ENCODE measurements at regions not wholly inside any gene's neighbourhood (a gene's known extent, or its start where the extent isn't known, plus 50 kb on each side); places are given as distances from the start of the nearest gene placed in this dataset.

DNA sequence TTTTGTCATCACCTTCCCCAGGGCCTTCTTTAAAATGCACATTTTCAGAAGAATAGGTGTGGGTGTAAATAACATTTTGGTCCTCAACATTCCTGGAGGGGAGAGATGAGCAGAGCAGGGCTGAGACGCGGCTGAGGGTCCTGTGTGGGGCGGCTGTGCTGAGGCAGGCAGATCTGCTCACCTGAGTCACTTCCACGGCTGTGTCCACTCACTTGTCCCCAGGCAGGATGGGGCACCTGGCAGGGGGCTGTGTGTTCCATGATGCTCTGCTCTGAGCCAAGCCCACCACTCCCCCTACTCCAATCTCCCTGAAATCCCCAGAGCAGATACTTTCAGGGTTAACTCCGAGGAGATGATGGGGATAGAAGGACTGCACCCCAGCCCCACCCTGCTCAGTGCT lies 93.8 kb downstream of the GLRX3 start:
- no peak for DNase-seq (ENCODE audit: low read depth in 2 of 2)

DNA sequence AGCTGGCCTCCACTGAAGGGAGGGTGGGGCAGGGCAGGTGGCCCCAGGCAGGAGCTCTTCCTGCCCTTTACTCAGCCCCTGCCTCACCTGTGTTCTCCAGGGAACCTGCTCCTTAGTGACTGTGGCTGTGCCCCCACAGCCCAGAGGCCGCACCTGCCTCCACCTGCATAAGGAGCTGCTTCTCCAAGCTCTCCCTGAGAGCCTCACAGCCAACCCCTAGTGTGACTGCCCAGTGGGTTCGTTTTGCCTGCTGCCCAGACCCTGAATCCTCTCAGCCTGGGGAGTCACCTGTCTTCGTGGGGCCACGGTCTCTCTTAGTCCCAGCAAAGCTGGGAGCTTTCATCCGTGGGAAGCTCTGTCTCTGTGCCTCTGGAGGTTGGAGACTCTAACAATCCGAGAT lies 94.4 kb downstream of the GLRX3 start:
- DNase-seq (ENCODE audit: low read depth in 2 of 2) = no peak

DNA sequence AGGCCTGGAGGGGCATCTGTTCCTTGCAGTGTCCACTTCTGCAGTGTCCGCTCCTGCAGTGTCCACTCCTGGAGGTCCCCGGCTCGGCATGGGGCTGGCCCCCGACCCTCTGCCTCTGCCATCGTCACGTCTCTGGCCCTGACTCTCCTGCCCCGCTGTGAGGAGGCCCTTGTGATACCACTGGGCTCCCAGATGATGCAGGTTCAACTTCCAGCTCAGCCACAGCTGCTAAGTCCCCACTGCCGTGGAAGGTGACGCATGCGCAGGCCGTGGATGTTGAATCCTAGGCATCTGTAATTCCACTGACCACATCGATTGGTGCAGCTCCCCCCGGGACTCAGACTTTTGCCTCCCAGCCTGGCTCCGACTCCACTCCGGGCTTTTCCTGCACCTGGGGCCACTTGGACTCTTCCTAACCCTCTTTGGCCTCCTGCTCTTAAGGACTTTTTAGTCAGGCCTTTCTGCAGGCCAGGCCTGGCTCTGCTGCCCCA lies 95.1 kb downstream of the GLRX3 start:
- no peak for DNase-seq (ENCODE audit: low read depth in 2 of 2)

DNA sequence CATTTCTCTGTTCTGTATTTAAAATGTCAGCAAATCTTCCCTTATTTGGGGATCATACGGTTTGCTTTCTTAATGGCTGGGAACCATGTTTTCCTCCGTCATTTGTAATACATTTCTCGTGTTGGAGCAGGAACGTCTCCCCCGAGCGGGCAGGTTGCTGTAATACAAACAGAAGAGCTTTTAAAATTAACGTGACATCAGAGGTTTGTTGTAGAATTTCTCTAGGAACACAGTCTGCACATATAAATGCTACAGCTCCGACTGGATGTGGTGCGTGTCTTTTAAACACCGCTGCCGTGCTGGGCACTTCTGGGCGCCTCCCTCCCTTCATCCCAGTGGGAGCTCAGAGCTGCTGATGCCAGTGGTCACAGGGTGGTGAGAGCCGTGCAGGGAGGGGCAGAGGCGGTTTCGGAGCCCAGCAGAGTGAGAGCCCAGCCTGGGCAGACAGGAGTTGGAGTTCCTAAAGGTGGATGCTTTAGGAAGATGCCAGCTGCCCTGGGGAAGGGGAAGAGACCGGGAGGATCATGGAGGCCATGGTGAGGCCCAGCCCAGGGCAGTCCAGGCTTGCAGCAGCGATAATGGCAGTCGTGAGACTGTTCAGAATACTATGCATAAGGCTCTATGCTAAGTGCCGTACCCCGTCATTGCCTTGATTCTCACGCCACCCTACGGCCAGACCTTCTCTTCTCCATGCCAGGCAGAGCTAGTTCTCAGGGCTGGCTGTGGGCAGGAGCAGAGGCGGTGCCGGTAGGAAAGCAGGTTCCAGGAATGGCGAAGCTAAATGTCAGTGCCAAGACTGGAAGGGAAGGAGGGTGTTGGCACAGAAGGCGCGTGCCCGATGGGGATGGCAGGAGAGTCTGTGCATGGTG lies 96.2 kb downstream of the GLRX3 start:
- DNase-seq (ENCODE audit: low read depth in 2 of 2) = no peak

DNA sequence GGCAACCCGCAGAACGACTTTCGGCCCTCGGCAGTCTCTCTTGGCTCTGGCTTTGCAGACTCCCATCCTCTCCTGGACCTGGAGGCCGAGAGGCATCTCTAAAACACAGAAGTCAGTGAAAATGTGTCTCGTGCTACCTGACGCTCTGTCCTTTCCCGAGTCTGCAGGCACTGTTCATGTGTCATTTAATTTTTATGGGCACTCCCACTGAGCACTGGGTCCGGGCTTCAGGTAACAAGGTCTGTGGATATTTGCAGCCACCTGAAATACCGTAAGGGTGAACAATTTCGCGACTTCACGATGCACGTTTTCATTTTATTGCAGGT lies 96.8 kb downstream of the GLRX3 start:
- DNase-seq (ENCODE audit: low read depth in 2 of 2) = no peak

DNA sequence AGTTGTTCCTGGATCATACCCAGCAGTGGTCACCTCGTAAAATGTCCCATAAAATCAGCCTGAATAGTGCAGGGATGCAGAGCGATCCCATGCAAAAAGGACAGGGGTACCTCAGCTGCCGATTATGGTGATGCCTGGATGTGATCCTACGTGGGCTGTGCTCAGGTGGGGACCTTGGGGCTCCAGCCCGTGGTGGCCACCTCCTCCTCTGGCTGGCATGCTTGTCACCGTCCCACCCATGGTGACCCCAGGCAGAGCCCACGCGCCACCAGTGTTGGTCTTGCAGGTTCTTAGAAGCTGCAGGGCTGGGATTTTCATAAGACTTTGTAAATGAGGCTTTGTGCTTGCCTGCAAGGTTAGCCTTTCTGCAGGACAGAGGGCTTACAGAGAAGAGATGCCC lies 97.2 kb downstream of the GLRX3 start:
- no peak for DNase-seq (ENCODE audit: low read depth in 2 of 2)

DNA sequence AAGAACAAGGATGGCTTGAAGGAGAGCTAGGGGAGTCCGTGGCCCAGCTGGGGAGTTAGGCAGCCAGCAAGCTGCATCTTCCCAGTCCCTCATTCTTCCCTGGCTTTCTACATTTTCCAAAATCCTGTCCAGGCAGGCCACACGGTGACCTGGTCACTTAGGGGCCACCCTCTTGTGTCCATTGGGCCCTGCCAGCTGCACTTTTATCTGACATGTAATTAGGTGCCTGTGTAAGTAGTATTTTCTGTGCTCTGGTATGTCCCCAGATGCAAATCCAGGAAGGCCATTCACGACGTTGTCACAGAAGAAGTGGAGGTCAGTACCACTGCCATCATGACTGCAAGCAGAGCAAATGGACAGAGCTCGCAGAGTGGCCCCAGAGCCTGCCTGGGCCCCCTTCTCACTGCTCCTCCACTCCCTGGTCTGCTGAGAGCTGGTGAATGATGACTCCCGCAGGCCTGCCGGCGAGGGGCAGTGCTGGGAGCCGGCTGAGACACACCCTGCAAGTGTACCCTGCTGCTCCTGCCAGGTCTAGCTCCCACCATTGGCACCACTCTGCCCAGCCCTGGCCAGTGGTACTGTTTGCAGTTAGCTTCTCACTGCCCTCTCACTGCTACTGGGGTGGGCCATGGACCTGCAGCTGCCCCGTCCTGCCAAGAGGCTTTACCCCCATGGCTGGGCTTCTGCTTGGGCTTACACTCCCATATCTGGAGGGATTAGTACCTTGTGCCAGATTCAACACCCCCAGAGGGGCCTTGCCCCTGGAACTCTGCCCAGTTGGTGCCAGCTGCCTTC lies 98.2 kb downstream of the GLRX3 start:
- DNase-seq (ENCODE audit: low read depth in 2 of 2) = no peak

DNA sequence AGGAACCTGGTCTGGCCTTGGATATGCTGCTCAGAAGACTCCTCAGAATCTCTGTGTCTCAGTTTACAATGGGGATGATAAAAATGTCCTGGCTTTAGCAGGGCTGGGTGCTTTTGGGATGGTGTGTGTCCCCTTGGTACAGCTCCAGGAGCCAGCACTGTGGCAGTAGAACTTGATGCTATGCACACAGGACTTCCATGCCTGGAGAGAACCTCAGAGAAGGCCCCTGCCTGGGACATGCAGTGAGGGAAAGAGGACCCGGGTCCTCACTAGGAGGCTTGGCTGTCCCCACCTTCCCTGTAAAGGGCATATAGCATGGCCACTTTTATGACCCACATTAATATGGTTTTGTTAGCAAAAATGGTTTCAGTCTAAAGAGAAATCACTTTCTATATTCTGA lies 100.5 kb downstream of the GLRX3 start:
- no peak for DNase-seq (ENCODE audit: low read depth in 2 of 2)

DNA sequence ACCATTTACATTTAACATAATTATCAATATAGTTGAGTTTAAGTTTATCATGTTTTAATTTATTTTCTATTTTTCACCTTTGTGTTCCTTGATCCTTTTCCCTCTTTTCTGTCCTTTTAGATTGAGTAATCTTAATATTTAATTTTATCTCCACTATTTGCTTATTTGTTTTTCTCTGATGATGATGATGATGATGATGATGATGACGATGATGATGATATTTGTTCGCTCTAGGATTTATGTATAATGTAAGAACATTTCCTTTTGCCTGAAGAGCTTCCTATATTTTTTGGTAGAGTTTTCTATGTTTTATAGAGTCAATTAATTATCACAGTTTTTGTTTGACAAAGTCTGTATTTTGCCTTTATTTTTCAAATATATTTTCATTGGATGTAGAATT lies 104.2 kb downstream of the GLRX3 start:
- DNase-seq (ENCODE audit: low read depth in 2 of 2) = no peak

DNA sequence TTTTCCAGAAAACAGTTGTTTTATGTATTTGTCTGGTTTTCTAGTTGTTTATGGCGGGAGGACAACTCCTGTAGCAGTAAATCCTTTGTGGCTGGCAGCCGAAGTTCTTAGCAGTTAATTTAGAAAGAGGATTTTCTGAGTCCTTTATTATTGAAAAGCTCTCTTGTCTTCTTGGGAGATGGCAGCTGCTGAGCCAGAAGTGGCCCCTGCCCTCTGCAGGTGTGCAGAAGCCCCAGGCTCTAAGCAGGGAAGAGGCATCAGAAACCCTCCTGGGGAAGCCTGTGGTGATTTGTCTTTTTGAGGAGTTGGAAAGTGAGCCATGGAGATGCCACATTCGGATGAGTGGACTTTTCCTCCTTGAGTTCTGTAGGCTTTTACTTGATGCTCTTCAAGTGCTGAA lies 106.3 kb downstream of the GLRX3 start:
- DNase-seq (ENCODE audit: low read depth in 2 of 2) = no peak

DNA sequence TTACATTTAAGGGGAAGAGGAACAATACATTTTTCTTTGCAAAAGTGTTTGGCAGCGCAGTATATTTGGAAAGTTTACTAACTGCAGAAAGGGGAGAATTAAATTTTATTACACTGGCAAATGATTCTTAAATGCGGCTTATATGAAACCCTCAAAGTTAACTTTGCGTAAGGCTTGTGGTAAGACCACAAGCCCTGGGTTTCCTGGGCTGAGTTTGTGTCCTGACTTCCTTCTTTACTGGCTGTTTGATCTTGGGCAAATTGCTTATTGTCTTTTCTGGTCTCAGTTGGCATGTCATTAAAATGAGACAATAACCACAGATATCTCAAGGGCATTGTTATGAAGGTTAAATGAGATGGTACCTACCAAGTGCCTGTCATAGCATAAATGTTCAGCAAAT lies 106.8 kb downstream of the GLRX3 start:
- DNase-seq (ENCODE audit: low read depth in 2 of 2) = no peak

DNA sequence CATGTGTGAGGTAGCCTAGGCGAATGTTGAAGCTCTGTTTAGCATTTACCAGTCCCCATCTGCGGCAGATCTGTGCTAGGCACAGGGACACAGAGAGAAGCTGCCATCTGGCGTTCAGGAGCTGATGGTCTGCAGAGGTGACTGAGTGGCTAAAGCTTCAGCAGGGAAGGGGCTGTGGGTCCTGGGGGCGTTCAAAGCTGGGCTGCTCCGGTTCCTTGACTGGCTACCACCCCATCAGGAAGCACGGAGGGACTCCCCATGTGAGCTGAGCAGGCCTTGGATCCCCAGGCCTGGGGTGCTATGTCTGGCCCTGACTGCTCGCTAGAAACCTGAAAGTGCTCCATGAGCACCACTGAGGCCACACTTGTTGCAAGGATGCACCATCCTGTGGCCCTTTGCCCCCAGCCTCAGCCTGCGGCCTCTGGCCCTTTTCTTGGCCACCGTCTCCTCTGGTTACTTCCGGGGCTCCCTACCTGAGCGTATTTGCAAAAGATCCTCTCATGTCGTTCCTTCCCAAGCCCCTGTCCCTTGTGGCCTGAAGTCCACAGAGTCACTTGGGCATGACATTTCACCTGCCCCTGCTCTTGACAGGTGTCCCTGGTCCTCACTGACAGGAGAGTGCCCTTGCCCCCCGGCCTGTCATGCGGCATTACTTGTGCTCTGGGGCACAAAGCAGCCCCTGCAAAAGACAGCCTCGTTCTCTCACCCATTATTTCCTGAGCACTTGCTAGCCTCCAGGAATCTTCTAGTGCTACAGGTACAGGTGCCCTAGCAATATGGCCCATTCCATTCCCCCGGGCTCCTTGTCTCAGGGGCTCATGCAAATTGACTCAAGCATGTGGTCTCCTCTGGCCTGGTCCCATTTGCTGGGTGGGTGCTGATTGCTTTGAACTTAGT lies 108.1 kb downstream of the GLRX3 start:
- no peak for DNase-seq (ENCODE audit: low read depth in 2 of 2)

DNA sequence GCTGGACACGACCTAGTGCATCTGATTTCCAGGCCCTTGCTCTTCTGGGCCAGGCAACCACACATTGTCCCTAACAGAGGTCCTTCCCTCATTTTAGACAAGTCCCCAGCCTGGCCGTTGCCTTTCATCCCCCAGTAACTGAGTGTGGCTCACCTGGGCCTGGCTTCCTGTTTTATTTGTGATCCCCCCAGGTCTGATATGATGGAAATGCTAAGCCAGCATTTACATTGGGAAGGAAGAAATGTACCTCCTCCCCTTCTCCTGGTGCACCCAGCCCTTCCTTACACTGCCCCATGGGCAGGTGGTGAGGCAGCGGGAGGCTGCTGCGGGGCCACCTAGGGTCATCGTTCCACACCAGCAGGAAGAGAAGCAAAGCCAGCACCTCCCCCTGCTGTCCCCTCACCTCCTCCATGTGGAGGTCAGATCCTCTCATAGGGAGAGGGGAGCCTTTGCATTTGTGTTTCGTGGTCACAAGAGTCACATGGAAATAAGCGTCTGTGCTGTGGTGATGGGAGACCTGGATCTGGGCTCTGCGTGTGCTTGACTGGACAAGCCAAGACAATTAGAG lies 108.8 kb downstream of the GLRX3 start:
- DNase-seq (ENCODE audit: low read depth in 2 of 2) = no peak

DNA sequence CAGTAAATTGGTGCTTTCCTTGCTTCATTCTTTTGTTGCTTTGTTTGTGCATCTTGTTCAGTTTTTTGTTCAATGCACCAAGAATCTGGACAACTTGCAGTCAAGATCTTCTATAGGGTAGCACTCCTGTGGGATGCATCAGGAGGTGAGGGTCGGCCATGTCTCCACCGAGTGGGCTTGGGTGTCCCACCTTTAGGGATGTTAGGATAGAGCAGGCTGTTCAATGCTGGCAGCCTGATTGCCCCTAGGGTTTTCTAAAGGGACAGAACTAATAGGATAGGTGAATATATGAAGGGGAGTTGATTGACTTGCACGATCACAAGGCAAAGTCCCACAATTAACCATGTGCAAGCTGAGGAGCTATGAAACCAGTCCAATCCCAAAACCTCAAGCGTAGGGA lies 109.9 kb downstream of the GLRX3 start:
- no peak for DNase-seq (ENCODE audit: low read depth in 2 of 2)

DNA sequence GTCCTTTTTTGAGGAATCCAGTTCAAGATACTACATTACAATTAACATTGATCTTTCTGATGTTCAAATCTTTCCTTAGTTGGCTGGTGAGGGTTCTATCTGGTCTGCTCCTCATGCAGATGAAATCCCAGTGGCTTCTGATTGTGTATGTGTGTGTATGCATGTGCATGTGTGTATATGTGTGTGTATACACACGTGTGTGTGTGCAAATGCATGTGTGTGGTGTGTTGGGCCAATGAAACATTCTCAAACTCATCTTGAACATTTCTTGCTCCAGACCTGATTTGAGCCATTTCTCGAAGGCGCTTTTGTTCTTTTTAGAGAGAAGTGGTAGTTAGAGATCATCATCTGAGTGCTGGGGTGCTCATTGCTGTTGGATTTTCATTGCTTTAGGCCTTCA lies 113.9 kb downstream of the GLRX3 start:
- no peak for DNase-seq (ENCODE audit: low read depth in 2 of 2)

DNA sequence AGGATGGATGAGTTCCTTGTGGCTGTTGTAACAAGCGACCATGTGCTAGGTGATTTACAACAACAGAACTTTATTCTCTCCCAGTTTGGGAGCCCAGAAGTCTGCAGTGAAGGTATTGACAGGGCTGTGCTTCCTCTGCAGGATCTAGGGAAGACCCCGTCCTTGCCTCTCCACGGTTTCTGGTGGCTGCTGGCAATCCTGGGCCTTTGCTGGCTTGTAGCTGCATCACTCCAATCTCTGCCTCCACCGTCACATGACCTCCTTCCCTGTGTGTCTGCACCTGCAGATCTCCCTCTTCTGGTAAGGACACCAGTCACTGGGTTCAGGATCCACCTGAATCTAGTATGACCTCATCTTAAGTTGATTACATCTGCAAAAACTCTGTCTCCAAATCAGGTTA lies 115.6 kb downstream of the GLRX3 start:
- DNase-seq (ENCODE audit: low read depth in 2 of 2) = no peak

DNA sequence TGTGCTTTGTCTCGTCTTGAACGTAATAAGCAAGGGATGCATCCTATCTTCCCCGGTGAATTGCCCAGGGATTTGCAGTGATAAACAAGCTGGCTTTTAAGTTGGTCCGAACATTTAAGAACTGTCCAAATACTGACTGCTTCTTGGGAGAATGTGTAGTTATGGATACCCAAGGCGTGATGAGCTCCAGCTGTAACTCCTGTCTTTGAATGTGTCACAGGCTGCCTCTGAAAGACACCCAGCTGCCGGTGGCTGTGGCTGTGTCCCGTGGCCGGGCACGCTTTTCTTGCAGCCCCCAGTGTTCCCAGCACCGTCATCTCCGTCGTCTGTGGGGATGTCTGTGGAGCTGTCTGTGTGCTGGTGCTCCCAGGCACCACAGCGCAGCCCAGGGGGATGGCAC lies 118.1 kb downstream of the GLRX3 start:
- DNase-seq (ENCODE audit: low read depth in 2 of 2) = no peak

DNA sequence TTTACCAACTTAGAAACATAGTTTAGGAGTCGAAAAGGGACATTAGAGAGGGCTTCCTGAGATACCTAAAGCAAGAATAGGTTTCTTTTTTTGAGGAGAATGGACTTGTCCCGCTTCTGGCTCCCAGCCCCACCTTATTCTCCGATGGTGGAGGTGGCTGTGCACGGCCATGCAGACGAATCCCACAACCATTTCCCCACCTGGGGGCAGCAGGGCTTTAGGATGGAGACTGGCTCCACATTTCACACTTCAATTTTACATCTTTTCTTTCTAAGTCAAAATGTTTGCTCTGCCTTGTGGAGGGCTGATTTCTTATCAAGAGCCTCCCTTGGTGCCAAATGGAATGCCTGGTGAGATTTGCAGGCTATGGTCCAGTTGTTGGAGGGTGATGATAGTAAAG lies 118.5 kb downstream of the GLRX3 start:
- DNase-seq (ENCODE audit: low read depth in 2 of 2) = no peak

DNA sequence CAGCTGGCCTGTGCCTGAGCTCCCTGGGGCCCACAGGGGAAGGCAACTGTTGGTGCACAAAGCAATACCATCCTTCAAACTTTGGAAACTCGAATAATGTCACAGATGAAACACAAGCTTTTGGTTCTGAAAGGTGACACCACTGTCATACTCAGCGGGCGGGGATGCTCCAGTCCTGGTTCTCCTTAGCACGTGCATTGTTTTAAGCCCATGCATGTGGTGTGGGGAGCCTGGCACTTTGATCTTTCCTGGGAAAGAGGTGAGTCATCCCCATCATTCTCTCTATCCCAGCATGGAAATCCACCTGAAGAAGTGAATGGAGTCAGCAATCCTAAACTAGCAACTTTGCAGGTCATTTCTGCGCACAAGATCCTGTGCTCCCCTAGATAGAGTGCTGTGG lies 119.6 kb downstream of the GLRX3 start:
- no peak for DNase-seq (ENCODE audit: low read depth in 2 of 2)

DNA sequence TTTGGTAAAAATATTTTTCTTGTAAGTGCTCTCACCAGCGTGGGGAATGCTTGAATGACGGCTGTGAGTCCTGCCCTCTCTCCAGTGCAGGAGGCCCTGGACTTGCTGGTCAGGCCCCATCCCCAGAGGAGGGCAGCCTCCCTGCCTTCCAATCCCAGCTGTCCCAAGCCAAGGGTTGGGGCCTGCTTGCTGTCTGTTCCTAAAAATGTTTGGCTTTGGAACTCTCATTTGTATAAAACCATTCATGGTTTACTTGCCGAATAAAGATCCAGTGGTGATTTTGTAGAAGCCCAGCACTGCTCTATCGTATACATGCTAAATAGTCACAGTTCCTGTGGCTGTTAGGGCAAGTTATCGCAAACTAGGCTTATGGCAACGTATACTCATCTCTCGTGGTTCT lies 121.7 kb downstream of the GLRX3 start:
- no peak for DNase-seq (ENCODE audit: low read depth in 2 of 2)

DNA sequence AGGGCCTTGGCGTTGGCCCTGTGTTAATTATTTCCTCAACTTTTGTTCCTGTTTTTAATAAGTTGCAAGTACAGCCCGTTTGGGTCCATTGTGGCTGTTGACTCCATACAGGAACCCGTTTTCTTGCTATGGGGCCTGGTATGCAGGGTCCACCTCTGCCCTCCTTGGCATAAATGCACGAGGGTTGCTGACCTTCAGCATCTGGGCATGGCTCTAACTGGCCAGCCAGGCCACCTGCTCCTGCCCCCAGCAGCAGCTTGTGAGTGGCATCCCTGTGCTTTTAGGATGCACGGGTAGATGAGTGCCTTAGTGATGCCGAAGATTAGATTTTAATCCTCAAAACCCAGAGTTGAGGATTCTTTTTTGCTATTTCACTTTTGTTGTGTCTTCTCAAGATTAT lies 123.2 kb downstream of the GLRX3 start:
- DNase-seq (ENCODE audit: low read depth in 2 of 2) = no peak

DNA sequence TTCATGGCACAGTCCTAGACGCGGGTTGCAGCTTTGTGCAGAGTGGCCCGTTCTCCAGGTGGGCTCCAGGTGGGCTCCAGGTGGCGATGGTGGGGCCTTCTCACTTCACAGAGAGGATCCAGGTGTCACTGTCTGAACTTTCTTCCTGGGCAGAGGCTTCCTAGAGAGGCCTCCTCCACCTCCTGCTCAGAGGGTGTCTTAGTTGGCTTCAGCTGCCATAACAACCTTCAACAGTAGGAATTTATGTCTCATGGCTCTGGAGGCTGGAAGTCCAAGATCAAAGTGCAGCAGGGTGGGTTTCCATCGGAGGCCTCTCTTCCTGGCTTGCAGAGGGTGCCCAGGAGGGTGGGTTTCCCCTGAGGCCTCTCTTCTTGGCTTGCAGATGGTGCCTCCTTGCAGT lies 125.1 kb downstream of the GLRX3 start:
- no peak for DNase-seq (ENCODE audit: low read depth in 2 of 2)

Measured in stimulated activated CD4-positive, alpha-beta T cell treated with anti-CD3 and anti-CD28 coated beads, Interleukin-4, amount 100 ng/mL, for 48 hours (primary cell).